Ishikawa (cell line): ENCODE measurements at regions not wholly inside any gene's neighbourhood (a gene's known extent, or its start where the extent isn't known, plus 50 kb on each side); places are given as distances from the start of the nearest gene placed in this dataset.

ENCODE experiments used
- CEBPB ChIP-seq: IDR thresholded peaks from 2 replicates; pipeline ENCODE4 v1.6.1; 2012
- CREB1 ChIP-seq: IDR thresholded peaks from 2 replicates; pipeline ENCODE4 v1.6.1; 2012; ENCODE audit warnings: low read depth
- EGR1 ChIP-seq: IDR thresholded peaks from 2 replicates; pipeline ENCODE4 v1.6.1; 2012
- EP300 ChIP-seq: IDR thresholded peaks from 2 replicates; pipeline ENCODE4 v1.6.1; 2012; ENCODE audit warnings: borderline replicate concordance
- FOXM1 ChIP-seq: IDR thresholded peaks from 2 replicates; pipeline ENCODE4 v1.6.1; 2012; ENCODE audit warnings: low read depth, borderline replicate concordance
- MAX ChIP-seq: IDR thresholded peaks from 2 replicates; pipeline ENCODE4 v1.6.1; 2012
- NFIC ChIP-seq: IDR thresholded peaks from 2 replicates; pipeline ENCODE4 v1.6.1; 2012
- RAD21 ChIP-seq: IDR thresholded peaks from 2 replicates; pipeline ENCODE4 v1.6.1; 2012; ENCODE audit warnings: low read depth
- REST ChIP-seq: IDR thresholded peaks from 2 replicates; pipeline ENCODE4 v1.6.1; 2012; ENCODE audit warnings: low read depth, mild to moderate bottlenecking
- TAF1 ChIP-seq: IDR thresholded peaks from 2 replicates; pipeline ENCODE4 v1.6.1; 2012; ENCODE audit warnings: low read depth, mild to moderate bottlenecking
- TCF12 ChIP-seq: IDR thresholded peaks from 2 replicates; pipeline ENCODE4 v1.6.1; 2012; ENCODE audit warnings: low read depth
- TEAD4 ChIP-seq: IDR thresholded peaks from 2 replicates; pipeline ENCODE4 v1.6.1; 2012
- USF1 ChIP-seq: IDR thresholded peaks from 2 replicates; pipeline ENCODE4 v1.6.1; 2012
- YY1 ChIP-seq: IDR thresholded peaks from 2 replicates; pipeline ENCODE4 v1.6.1; 2012; ENCODE audit warnings: low read depth
- ZBTB7A ChIP-seq: IDR thresholded peaks from 2 replicates; pipeline ENCODE4 v1.6.1; 2012; ENCODE audit warnings: low read depth

DNA sequence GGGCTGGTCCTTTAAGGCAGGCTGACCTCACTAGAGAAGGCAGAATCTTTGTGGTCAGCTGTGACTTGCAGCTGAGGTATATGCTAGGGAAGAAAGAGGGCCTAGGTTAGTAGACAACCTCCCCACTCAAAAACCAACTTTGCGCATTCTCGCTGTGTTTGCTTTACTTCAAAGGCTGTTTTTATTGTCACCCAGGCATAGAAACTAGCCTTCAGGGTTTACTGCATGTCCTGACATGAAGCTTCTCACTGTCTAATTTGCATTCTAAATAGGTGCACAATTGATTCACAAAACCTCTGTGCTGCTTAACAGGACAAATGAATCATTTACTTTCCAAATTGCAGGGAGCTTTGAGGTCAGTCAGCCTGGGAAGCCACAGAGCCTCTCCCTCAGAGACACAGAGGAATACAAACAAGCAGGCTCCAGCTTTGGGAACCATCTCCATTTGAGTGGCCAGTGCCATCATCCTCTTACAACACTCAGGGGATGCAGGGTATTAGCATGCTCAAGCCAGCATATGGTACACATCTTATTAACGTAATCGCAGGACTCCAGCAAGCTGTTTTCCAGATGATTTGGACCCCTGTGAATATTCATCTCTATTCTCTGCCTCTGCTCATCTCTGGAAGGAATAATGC, 596.4 kb upstream of the GHITM start:
- TF ChIP-seq RAD21 (no peak), FOXM1 (no peak)

DNA sequence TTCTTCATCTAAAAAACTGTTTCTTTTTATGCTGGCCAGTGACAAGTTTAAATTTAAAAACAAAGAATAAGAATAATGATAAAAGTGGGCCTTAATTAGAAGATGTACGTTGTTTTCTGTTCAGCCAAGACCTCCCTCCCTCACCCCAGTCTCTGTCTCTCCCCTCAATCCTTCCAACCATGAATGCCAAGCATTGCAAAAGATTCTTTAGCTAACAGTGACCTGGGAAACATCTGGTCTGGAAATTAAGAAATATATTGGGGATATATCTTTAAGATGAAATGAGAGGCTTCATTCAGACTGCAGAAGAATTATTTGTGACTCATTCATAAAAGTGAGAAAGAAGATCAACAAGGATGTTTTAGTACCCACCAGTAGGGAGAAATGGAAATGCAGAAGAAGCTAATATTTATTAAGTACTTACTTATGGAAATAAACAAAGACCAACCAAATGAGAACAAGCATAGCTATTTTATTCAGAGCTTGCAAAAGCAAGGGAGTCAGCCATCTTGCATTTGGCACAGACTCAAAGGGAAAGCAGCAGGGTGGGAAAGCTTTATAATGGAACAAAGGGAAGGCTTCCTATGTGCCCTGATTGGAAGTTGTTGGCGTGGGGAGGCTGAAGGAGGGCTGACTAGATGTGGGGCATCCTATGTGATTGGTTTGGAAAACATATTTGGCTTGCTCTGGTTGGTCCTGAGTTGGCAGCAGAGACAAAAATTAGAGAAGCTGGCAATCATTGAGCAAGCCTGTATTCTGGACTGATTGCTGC, 595.4 kb upstream of the GHITM start:
- TF ChIP-seq ZBTB7A (no peak), YY1 (no peak), EGR1 (no peak)

DNA sequence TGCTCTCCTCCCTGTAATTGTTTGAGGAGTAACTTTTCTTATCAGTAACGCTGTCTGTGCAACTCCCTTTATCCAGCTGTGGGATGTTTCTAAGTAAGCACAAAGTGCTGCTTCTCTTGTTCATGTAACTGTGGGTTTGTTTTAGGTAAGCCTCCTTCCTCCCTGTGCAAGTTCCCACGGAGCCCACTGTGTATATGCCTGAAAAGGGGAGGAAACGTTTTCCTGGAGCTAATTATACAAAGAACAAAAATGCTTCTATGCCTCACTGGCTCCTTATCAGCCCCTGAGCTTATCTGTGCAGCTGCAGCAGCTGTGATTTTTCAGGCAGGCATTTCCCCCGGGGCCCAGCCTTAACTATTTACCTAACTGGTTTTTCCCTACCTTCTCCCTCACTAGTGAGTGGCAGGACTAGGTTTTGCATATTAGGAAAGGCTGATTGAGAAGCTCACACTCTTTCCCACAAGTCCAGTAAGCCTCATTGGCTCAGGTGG, 593.4 kb upstream of the GHITM start:
- TF ChIP-seq TEAD4 (no peak), MAX (no peak), EP300 (no peak), RAD21 (no peak), CREB1 (no peak)

- no peak for TF ChIP-seq CEBPB
- no peak for TF ChIP-seq FOXM1
- no peak for TF ChIP-seq TEAD4
- TF ChIP-seq CREB1 = no peak
Observed at GRCh38 chr10:83553366-83553765, 585.9 kb upstream of the GHITM start.

DNA sequence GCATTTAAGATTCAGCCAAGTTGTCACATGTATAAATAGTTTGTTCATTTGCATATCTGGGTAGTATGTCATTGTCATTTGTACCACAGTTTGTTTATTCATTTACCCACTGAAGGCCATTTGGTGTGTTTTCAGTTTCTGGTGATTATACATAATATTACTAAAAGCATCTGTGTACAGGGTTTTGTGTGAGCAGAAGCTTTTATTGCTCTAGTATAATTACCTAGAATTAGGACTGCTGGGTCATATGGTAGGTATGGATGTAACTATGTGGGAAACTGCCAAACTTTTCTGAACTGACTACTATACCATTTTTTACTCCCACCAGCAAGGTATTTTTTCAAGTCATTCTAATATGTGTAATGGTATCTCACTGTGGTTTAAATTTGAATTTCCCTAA, 584.0 kb upstream of the GHITM start:
- no peak for TF ChIP-seq CEBPB
- no peak for TF ChIP-seq MAX
- no peak for TF ChIP-seq YY1
- no peak for TF ChIP-seq TCF12
- TF ChIP-seq ZBTB7A = no peak
- no peak for TF ChIP-seq CREB1
- no peak for TF ChIP-seq TAF1
- no peak for TF ChIP-seq NFIC
- no peak for TF ChIP-seq RAD21
- no peak for TF ChIP-seq TEAD4
- TF ChIP-seq EP300 = no peak
- TF ChIP-seq EGR1 = no peak
- no peak for TF ChIP-seq FOXM1
- TF ChIP-seq REST = no peak
- TF ChIP-seq USF1 = no peak

DNA sequence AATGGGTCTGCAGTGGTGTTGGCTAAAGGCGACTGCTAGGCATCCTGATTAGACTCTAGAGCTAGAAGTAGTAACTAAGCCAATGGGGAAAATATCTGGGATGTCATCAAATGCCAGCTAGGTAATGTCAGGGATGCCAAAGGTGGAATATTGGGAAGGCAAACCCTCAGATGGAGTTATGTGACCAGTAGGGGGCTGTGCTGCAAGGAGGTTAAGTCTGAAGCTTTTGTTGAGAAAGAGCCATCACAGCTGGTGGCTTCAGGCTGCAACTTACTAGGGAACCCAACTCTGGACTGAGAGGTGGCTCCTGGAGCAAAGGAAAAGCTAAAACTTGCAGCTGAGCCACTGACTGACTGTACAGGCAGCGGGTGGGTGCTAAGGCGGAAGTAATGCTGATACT, 576.9 kb upstream of the GHITM start:
- TF ChIP-seq RAD21 (no peak), MAX (no peak), TAF1 (no peak), FOXM1 (no peak), ZBTB7A (no peak), USF1 (no peak), TEAD4 (no peak), NFIC (no peak), CEBPB (no peak), EGR1 (no peak), CREB1 (no peak), EP300 (no peak), TCF12 (no peak), YY1 (no peak)

DNA sequence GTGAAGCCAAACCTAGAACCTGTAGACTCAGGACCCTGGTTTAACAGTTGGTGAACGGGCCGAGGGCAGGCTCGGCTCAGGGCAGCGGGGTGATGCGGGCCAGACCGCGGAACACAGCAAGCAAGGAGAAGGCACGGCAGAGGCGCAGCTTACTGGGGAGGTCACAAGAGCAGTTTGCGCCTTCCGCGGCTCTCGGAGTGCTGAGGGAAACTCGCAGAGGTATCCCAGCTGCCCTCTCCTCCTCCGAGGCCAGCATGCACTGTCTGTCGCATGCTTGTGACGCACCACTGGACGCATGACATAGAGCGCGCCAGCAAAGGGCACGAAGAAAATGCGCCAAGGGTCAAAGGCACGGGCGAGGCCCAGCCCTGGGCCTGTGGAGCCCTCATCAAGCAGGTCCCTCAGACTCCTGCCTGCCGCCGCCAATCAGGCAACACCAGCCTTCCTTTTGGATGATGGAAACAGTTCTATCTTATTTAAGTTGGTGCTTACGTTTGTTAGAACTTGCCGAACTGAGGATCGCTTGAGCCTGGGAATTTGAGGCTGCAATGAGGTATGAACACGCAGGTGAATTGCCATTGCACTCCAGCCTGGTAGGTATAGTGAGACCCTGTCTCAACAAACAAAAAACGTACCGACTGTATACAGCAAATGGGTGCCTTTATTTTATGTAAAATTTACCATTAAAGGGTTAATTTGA, 574.3 kb upstream of the GHITM start:
- TF ChIP-seq RAD21 (no peak), EP300 (no peak), TEAD4 (no peak), TAF1 (no peak)
